NCI-H1092 treated with DMSO at 0.1 percent for 48 hours (cell line): ENCODE measurements at regions not wholly inside any gene's neighbourhood (a gene's known extent, or its start where the extent isn't known, plus 50 kb on each side); places are given as distances from the start of the nearest gene placed in this dataset.
"Not testable (repeated sequence)": the region's sequence is repeated elsewhere in the genome, so short reads cannot be mapped to it uniquely, and the experiment has no call there.

Source experiments
- DNase-seq: peaks from one replicate; lab custom pipeline; 2025; lab: John Stamatoyannopoulos, UW

- DNase-seq: no peak
Observed at GRCh38 chr17:14621826-14622614, 321.1 kb downstream of the HS3ST3B1 start.

GRCh38 chr17:14619821-14620220 is 318.9 kb downstream of the HS3ST3B1 start:
- DNase-seq: no peak

- DNase-seq: no peak
Observed at GRCh38 chr17:14616528-14616927, 315.6 kb downstream of the HS3ST3B1 start.

- DNase-seq: no peak
Observed at GRCh38 chr17:14605267-14605599, 304.4 kb downstream of the HS3ST3B1 start.

- DNase-seq: no peak
Observed at GRCh38 chr17:14604591-14605266, 303.8 kb downstream of the HS3ST3B1 start.

GRCh38 chr17:14596224-14596623 is 295.3 kb downstream of the HS3ST3B1 start:
- DNase-seq: no peak

- no peak for DNase-seq
Observed at GRCh38 chr17:14595656-14596055, 294.8 kb downstream of the HS3ST3B1 start.

- no peak for DNase-seq
Observed at GRCh38 chr17:14594690-14595089, 293.8 kb downstream of the HS3ST3B1 start.

- no peak for DNase-seq
Observed at GRCh38 chr17:14593956-14594355, 293.1 kb downstream of the HS3ST3B1 start.

GRCh38 chr17:14590459-14591250 is 289.8 kb downstream of the HS3ST3B1 start:
- no peak for DNase-seq

GRCh38 chr17:14585099-14585498 is 284.2 kb downstream of the HS3ST3B1 start:
- no peak for DNase-seq

- DNase-seq: no peak
Observed at GRCh38 chr17:14582996-14583395, 282.1 kb downstream of the HS3ST3B1 start.

GRCh38 chr17:14581186-14581830 is 280.4 kb downstream of the HS3ST3B1 start:
- no peak for DNase-seq

- no peak for DNase-seq
Observed at GRCh38 chr17:14580499-14580898, 279.6 kb downstream of the HS3ST3B1 start.

GRCh38 chr17:14579716-14580115 is 278.8 kb downstream of the HS3ST3B1 start:
- no peak for DNase-seq

- no peak for DNase-seq
Observed at GRCh38 chr17:14575471-14575953, 274.6 kb downstream of the HS3ST3B1 start.

- DNase-seq: not testable (repeated sequence)
Observed at GRCh38 chr17:14560325-14560724, 259.4 kb downstream of the HS3ST3B1 start.

- DNase-seq: no peak
Observed at GRCh38 chr17:14559264-14560119, 258.6 kb downstream of the HS3ST3B1 start.

- no peak for DNase-seq
Observed at GRCh38 chr17:14557480-14557879, 256.6 kb downstream of the HS3ST3B1 start.

- DNase-seq: no peak
Observed at GRCh38 chr17:14553847-14554246, 253.0 kb downstream of the HS3ST3B1 start.

- no peak for DNase-seq
Observed at GRCh38 chr17:14552306-14552705, 251.4 kb downstream of the HS3ST3B1 start.
